SKM-1 treated with dmso at 0.1 percent for 144 hours (cell line): ENCODE measurements at regions not wholly inside any gene's neighbourhood (a gene's known extent, or its start where the extent isn't known, plus 50 kb on each side); places are given as distances from the start of the nearest gene placed in this dataset.

ENCODE experiments used
- DNase-seq: peaks from one replicate; lab custom pipeline; 2025; ENCODE audit not compliant: unreplicated experiment; lab: John Stamatoyannopoulos, UW

- DNase-seq: no peak
Measured at GRCh38 chr20:11231742-11232648, 558.2 kb upstream of the JAG1 start.

- no peak for DNase-seq
Measured at GRCh38 chr20:11232896-11233295, 559.1 kb upstream of the JAG1 start.

GRCh38 chr20:11234181-11234580, 560.4 kb upstream of the JAG1 start:
- no peak for DNase-seq

DNA sequence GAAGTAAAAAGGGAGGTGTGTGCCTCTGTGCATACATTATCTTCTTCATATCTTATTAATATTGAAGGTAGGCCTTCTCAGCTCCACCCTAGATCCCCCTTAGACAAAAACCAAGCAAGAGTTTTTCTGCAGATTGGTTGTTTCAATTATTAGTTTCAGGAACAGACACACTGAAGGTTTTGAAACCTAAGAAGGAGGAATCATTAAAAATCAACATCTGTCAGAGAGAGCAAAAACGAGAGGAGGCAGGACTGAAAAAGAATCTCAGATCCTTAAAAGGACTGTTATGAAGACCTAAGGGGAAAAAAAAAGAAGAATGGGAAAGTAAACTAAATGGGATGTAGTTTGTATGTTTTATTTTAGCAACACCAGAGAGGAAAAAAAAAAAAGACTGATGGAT, 560.8 kb upstream of the JAG1 start:
- DNase-seq: no peak

DNA sequence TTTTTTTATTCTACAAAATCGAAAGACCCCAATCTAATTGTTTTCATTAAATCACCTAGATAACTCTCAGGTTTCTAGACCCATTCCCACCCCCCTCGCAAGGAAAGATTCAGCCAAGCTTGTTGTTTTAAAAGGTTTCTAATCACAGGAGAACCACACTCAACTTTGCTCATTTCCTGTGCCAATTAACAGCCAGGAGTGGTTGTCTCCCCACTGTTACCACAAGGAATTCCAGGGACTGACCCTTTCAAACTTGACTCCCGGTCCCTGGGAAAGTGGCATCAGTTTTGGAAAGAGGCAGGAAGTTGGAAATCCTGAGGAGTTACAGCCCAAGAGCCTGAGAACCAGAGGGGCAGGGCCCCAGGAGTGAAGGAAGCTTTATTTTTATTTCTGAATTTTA, 561.3 kb upstream of the JAG1 start:
- DNase-seq: no peak

- DNase-seq: no peak
Measured at GRCh38 chr20:11242320-11242719, 568.5 kb upstream of the JAG1 start.

GRCh38 chr20:11245431-11245830, 571.6 kb upstream of the JAG1 start:
- DNase-seq: no peak

- no peak for DNase-seq
Measured at GRCh38 chr20:11246251-11246775, 572.5 kb upstream of the JAG1 start.

DNA sequence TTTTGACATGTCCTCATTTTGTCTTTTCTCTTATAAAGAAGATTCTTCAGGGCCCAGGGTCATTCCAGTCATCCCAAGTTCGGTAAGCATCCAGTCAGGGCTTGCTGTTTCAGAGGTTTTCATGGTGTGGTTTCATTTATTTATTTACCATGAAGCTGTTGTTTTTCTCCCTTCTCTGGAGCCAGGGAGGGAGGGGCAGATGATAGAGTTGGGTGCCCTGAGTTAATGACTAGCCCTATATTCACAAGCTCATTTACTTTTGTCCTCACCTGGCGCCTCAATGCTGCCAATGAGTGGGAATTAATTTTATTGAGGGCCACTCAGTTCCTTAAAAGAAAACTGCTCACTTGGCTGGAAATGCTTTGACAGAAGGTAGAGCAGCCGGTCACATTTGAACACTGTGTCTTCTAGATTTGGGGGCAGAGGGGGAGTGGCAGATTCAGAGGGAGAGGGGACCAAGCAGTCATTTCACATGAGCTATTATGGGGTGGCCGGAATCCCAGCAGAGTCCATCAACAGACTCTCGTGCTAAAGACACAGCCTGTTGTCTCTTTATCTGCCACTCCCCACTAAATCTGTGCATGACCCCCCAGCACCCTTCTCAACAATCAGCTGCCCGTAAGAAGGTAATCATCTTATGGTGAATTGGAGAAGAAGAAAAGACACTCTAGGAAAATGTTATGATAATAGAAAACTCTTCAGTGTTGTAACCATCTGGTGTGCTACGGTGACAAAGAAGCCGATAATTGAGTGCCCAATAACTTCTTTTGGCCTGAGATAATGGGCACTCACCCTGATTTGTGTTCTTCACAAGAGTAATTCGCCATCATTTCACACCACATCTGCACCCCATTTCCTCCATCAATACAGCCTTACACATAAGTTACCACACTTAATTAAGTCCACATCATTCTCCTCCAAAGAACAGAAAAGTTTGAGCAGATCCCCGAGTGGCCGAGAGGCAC, 573.5 kb upstream of the JAG1 start:
- no peak for DNase-seq

DNA sequence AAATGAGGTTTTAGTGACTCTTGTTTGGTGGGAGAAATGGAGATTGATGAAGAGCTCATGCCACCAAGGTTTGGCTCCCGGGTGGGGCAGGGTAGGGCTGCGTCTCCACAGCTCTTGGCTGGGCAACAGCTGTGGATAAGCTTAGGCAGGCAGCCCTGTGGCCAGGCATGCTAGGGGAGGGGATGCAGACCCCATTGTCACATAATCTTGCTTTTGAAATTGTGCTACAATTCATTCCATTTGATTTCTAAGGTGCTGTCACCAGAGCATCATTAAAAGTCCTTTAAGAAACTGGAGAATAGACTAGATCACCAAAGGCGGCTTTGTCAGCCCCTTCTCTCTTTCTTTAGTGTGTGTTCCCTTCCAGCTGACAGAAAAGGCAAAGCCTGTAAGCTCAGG, 574.2 kb upstream of the JAG1 start:
- DNase-seq: no peak

- no peak for DNase-seq
Measured at GRCh38 chr20:11248687-11249638, 575.2 kb upstream of the JAG1 start.

DNA sequence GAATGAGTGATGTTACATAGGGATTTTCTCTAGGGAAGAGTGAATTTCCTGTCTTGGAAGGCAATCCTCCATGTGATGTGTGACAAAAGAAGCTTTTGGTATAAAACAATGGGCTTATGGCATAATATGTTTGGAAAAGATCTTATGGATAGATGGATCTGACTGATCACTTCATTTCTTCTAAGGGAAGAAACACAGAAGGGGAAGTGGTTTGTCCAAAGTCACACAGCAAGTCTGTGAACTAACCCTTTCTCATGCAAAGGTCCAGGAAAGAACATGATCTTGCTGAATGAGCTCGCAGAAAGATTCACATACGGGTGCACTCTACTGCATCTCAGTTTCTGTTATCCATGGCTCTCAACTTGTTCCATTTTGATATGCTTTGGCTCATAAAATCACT, 575.9 kb upstream of the JAG1 start:
- DNase-seq: no peak

DNA sequence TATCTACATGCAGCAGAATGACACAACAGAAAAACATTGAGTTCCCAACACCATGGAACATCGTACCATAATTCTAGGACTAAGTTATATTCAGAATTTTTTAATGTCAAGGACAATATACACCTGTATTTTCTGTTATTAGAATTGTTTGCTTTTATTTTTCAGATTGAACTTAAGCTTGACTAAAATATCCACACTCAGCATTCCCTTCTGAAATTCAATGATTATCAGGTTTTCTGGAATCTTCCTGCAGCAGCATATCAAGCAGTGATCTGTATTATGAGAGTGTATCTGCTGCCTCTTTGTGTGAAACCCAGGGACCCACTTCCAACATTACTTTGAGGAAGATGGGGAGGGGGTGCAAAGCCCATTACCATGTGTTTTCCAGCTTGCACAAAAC, 578.6 kb upstream of the JAG1 start:
- no peak for DNase-seq

DNA sequence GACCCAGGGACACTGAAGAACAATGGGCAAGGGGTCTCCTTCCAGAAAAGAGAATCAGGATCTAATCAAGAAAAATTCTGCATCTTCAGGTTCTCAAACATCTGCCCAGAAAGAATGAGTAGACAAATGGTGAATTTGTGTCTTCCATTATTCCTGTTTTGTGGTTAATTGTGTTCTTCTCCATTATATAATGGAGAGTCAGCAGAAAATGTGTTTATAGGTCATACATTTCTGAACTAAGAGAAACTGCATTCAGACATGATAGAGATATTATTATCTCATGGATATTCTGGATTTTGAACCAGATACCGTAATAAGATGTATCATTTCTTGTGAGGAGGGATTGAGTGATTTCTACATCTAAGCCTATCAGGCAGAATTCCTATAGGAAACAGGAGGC, 581.7 kb upstream of the JAG1 start:
- no peak for DNase-seq

DNA sequence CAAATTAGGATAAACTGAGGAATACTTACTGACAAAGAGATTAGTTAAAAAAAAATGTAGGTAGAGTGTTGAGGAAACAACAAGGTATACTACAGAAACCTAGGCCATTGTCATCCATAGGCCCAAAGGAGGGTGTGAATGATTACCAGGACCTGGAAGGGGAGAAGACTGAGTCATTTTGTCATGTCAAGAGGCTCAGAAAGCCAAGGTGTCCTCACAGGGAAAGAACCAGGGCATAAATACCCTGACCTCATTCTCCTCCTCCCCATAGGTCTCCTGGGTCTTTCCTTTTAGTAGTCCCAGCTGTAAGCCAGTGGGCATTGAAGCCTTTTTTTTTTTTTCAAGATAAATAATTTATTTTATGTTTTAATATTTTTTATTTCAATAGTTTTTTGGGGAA, 582.1 kb upstream of the JAG1 start:
- DNase-seq: no peak

DNA sequence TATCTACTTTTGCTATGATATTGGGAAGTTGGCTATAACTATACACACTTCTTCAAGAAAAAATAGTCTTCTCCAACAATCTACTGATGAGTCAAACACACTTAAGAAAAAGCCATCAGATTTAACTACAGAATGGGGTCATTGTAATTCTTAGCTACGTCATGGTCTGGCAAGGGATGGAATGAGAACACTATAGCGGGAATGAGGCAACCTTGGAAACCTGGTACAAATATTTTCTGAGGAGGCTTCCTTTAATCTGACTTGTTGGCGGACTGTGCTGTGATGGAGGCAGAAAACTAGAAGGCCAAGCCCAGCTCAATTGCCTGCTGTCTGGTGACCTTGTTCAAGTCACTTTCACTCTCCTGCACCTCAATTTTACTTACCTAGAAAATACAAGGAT, 586.8 kb upstream of the JAG1 start:
- no peak for DNase-seq

- no peak for DNase-seq
Measured at GRCh38 chr20:11261533-11262000, 587.8 kb upstream of the JAG1 start.

GRCh38 chr20:11266571-11266970, 592.8 kb upstream of the JAG1 start:
- no peak for DNase-seq

DNA sequence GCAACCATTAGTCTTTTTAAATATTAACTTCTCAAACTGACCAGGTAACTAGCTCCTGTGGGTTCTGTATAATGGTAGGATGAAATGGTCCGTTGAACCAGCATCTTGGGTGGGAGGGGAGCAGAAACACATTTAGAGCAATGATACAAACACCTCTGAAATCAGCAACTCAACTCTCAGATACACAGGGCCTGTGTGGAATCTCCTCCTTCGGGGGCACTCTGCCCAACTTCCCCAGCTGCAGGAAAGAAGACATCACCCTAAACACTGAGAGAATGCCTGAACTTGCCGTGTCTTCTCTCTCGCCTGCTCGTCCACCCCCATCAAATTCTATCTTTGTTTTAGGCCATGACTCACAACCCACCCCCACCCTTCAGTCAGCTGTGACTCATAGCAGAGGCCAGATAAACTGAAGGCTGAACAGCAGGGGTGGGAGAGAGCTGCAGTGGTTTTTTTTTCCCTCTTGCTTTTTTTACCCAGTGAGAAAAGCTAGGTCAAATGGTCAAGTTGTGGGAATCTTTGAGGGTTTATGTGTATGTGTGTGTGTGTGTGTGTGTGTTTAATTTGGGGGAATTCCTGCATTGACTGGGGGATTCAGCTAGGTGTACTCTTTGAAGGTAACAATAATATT, 593.4 kb upstream of the JAG1 start:
- no peak for DNase-seq

GRCh38 chr20:11267762-11268335, 594.0 kb upstream of the JAG1 start:
- no peak for DNase-seq
